Hepatocyte (in vitro differentiated cells): ENCODE measurements at regions not wholly inside any gene's neighbourhood (a gene's known extent, or its start where the extent isn't known, plus 50 kb on each side); places are given as distances from the start of the nearest gene placed in this dataset.

Experiments used
- DNase-seq: peaks from one replicate; pipeline ENCODE4 v3.0.0-alpha.2; 2016; ENCODE audit warnings: low spot score
- H2AFZ ChIP-seq: fragments of 200-600 bp; sonication (generic); 2 replicates; pipeline ENCODE4 v1.6.0; 2016; ENCODE audit warnings: antibody characterized with exemption, mild to moderate bottlenecking
- H3K27ac ChIP-seq: fragments of 200-600 bp; sonication (generic); 2 replicates; pipeline ENCODE4 v1.5.1; 2016; ENCODE audit warnings: mild to moderate bottlenecking
- H3K27me3 ChIP-seq: fragments of 200-600 bp; sonication (generic); 2 replicates; pipeline ENCODE4 v1.6.1; 2016
- H3K36me3 ChIP-seq: fragments of 200-600 bp; sonication (generic); replicated peaks from 2 replicates; pipeline ENCODE4 v1.5.1; 2016; ENCODE audit warnings: low read depth; ENCODE audit not compliant: insufficient read depth
- H3K4me1 ChIP-seq: fragments of 200-600 bp; sonication (generic); 2 replicates; pipeline ENCODE4 v1.5.1; 2016; ENCODE audit warnings: mild to moderate bottlenecking, moderate library complexity; ENCODE audit not compliant: insufficient read depth
- H3K4me2 ChIP-seq: fragments of 200-600 bp; sonication (generic); 2 replicates; pipeline ENCODE4 v1.6.0; 2016
- H3K4me3 ChIP-seq: fragments of 200-600 bp; sonication (generic); 2 replicates; pipeline ENCODE4 v1.5.1; 2016; ENCODE audit warnings: mild to moderate bottlenecking
- H3K79me2 ChIP-seq: fragments of 200-600 bp; sonication (generic); 2 replicates; pipeline ENCODE4 v1.6.0; 2017; ENCODE audit warnings: mild to moderate bottlenecking
- H3K9me2 ChIP-seq: fragments of 200-600 bp; sonication (generic); replicated peaks from 2 replicates; pipeline ENCODE4 v1.6.0; 2017; ENCODE audit warnings: mild to moderate bottlenecking; ENCODE audit not compliant: insufficient read depth
- H3K9me3 ChIP-seq: fragments of 200-600 bp; sonication (generic); 2 replicates; pipeline ENCODE4 v1.5.1; 2016; ENCODE audit warnings: low read depth, mild to moderate bottlenecking
- H4K20me1 ChIP-seq: fragments of 200-600 bp; sonication (generic); 2 replicates; pipeline ENCODE4 v1.6.0; 2016; ENCODE audit warnings: mild to moderate bottlenecking; ENCODE audit not compliant: insufficient read depth, poor library complexity, severe bottlenecking
- EZH2 ChIP-seq: fragments of 200-600 bp; sonication (generic); IDR thresholded peaks from 2 replicates; pipeline ENCODE4 v1.6.1; 2016; ENCODE audit warnings: antibody characterized with exemption, mild to moderate bottlenecking, borderline replicate concordance
- EZH2phosphoT487 ChIP-seq: fragments of 200-600 bp; sonication (generic); IDR thresholded peaks from one replicate; pipeline ENCODE4 v1.6.1; 2018; ENCODE audit warnings: antibody characterized with exemption, mild to moderate bottlenecking, low read depth, moderate library complexity; ENCODE audit not compliant: unreplicated experiment, severe bottlenecking
- WGBS: methylation state at CpG from one replicate; pipeline ENCODE4 v1.1.6; 2016; ENCODE audit warnings: low lambda C conversion rate; ENCODE audit errors: missing lambda C conversion rate; 5-methylcytosine and 5-hydroxymethylcytosine counted together
- TF ChIP-seq, protein P1 (sequence below): fragments of 200-600 bp; sonication (generic); IDR thresholded peaks from 2 replicates; pipeline ENCODE4 v1.5.1; 2016; ENCODE audit warnings: antibody characterized with exemption, mild to moderate bottlenecking; ENCODE audit not compliant: poor library complexity

DNA sequence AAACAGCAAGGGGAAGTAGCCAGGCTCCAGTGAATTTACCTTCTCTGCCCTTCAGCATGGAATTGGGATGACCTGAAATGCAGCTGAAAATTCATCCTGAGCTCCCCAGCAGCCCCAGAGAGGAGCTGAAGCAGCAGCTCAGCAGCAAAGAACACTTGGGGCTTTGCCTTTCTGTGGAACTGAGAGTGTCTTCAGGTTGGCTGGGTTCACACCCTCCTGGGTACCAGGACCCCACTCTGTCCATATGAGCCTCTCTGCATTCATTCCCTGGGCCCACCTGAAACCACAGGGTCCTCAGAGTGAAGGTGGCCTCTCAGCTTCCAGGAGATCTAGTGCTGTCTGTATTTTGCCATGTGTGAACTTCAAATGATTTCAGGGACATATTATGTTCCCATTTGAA, 429.2 kb downstream of the MN1 start:
- Histone ChIP-seq H3K27me3 (peaks cover 3% of the 10 kb centered on the region), H3K4me2 (no peak overlapping the region), H4K20me1 (no peaks in the 10 kb centered on the region), H3K79me2 (no peaks in the 10 kb centered on the region), H3K4me1 (no peaks in the 10 kb centered on the region), H3K36me3 (no peaks in the 10 kb centered on the region), H2AFZ (peak overlapping the region; percentile 59), H3K9me3 (no peaks in the 10 kb centered on the region), H3K9me2 (no peaks in the 10 kb centered on the region), H3K4me3 (no peak overlapping the region), H3K27ac (no peak overlapping the region)
- DNase-seq = no peak
- no peak for TF ChIP-seq EZH2phosphoT487
- no peak for TF ChIP-seq EZH2

DNA sequence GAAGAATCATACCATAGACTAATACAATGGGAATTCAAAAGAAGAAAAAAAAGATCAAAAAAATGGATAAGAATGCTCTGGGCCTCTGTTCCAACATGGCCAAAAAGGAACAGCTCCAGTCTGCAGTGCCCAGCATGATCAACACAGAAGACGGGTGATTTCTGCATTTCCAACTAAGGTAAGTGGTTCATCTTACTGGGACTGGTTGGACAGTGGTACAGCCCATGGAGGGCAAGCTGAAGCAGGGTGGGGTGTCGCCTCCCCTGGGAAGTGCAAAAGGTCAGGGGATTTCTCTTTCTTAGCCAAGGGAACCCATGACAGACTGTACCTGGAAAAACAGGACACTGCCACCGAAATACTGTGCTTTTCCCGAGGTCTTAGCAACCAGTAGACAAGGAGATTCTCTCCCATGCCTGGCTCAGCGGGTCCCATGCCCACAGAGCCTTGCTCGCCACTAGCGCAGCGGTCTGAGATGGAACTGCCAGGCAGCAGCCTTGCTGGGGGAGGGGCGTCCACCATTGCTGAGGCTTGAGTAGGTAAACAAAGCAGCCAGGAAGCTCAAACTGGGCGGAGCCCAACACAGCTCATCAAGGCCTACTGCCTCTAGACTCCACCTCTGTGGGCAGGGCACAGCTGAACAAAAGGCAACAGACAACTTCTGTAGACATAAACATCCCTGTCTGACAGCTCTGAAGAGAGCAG, 428.4 kb downstream of the MN1 start:
- Histone ChIP-seq H3K36me3 (no peaks in the 10 kb centered on the region), H3K27ac (no peak overlapping the region), H3K4me3 (no peak overlapping the region), H4K20me1 (no peaks in the 10 kb centered on the region), H3K4me1 (no peaks in the 10 kb centered on the region), H3K9me2 (no peaks in the 10 kb centered on the region), H3K9me3 (no peaks in the 10 kb centered on the region), H2AFZ (peak overlapping the region; percentile 59), H3K79me2 (no peaks in the 10 kb centered on the region), H3K27me3 (no peaks in the 10 kb centered on the region), H3K4me2 (peak overlapping the region; percentile 63)
- TF ChIP-seq, protein P1, sequence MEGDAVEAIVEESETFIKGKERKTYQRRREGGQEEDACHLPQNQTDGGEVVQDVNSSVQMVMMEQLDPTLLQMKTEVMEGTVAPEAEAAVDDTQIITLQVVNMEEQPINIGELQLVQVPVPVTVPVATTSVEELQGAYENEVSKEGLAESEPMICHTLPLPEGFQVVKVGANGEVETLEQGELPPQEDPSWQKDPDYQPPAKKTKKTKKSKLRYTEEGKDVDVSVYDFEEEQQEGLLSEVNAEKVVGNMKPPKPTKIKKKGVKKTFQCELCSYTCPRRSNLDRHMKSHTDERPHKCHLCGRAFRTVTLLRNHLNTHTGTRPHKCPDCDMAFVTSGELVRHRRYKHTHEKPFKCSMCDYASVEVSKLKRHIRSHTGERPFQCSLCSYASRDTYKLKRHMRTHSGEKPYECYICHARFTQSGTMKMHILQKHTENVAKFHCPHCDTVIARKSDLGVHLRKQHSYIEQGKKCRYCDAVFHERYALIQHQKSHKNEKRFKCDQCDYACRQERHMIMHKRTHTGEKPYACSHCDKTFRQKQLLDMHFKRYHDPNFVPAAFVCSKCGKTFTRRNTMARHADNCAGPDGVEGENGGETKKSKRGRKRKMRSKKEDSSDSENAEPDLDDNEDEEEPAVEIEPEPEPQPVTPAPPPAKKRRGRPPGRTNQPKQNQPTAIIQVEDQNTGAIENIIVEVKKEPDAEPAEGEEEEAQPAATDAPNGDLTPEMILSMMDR = no peak
- TF ChIP-seq EZH2phosphoT487 (no peak), EZH2 (no peak)
- 34% methylated on average over 10 of the region's 10 CpGs for WGBS
- DNase-seq = peak; percentile 91

DNA sequence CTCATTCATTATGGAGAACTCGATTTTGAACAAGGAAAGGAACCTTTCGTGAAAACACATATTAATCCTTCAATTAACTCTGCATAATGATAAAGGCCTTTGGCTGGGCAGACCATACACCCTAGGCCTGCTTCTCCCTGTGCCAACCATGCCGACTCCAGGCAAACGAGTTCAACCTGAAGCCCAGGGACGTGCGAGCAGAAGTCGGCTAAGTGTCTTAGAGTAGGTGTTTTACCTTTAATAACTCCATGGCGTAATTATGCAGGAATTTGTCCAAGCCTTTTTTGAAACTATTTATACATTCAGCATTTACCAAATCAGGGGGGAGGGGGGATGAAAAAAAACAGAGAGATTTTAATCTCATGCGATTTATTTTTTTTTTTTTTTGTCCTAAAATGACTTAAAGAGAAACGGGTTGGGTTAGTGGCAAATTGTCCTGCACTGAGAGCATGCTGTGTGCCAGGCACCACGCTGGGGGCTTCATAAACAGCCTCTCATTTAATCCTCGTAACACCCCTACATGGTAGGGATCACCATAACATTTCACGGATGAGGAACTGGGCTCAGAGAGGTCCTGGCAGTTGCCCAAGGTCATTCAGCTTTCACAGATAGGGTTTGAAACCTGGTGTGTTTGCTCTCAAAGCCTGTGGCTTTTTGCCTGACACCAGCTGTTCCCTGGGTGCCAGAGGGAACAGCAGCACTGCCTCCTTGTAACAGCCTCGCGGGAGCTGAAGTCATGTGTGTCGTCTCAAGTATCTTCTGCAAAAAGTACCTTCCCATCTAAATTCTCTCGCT, 423.9 kb downstream of the MN1 start:
- 77% methylated on average over 17 of the region's 17 CpGs for WGBS
- no peak for DNase-seq
- H3K27ac ChIP-seq = no peak overlapping the region

DNA sequence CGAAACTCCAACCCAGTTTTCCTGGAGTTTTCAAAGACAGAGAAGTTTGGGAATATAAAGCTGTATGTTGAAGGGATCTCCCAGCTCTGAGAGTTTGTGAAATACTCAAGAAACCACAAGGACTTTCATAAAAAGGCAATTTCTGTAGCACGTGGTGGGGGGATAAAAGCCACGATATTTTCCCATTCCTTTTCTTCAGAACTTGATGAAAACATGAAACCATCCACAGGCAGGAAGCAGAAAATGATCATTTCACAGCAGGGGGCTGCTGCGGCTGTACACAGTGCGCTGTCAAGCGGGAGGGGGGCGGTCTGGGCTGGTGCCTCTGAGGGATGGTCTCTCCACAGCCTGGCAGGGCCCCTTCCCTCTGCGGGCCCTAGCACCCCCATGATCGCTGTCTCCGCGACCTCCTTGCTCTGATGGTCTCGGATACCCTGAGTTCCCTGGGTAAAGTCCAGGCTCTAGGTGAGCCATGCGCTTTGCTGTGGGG, 423.2 kb downstream of the MN1 start:
- H2AFZ ChIP-seq = no peak overlapping the region
- no peaks in the 10 kb centered on the region for H3K36me3 ChIP-seq
- WGBS = 67% methylated on average over 13 of the region's 13 CpGs
- H3K4me1 ChIP-seq = no peaks in the 10 kb centered on the region
- no peaks in the 10 kb centered on the region for H3K9me2 ChIP-seq
- no peaks in the 10 kb centered on the region for H3K79me2 ChIP-seq
- no peak overlapping the region for H3K4me2 ChIP-seq
- no peak overlapping the region for H3K27ac ChIP-seq
- no peak for DNase-seq
- no peak for TF ChIP-seq EZH2
- TF ChIP-seq, protein P1 = no peak
- TF ChIP-seq EZH2phosphoT487 = no peak
- H3K9me3 ChIP-seq = no peaks in the 10 kb centered on the region
- no peaks in the 10 kb centered on the region for H3K27me3 ChIP-seq
- no peaks in the 10 kb centered on the region for H4K20me1 ChIP-seq
- H3K4me3 ChIP-seq = no peak overlapping the region

More for the DNA sequence above, 423.9 kb downstream of the MN1 start:
- Histone ChIP-seq H3K36me3 (no peaks in the 10 kb centered on the region), H4K20me1 (no peaks in the 10 kb centered on the region), H3K4me1 (no peaks in the 10 kb centered on the region), H3K27me3 (no peaks in the 10 kb centered on the region), H3K9me3 (no peaks in the 10 kb centered on the region), H2AFZ (no peak overlapping the region), H3K4me2 (no peak overlapping the region), H3K79me2 (no peaks in the 10 kb centered on the region), H3K4me3 (no peak overlapping the region), H3K9me2 (no peaks in the 10 kb centered on the region)
- TF ChIP-seq EZH2phosphoT487 (no peak), EZH2 (no peak)
